GM23338 (cell line): ENCODE measurements at regions not wholly inside any gene's neighbourhood (a gene's known extent, or its start where the extent isn't known, plus 50 kb on each side); places are given as distances from the start of the nearest gene placed in this dataset.

Source experiments
- ATAC-seq: fragments of 200-7000 bp; cut with Tn5 transposase; 3 replicates; pipeline ENCODE4 v1.9.1; 2020
- DNase-seq: peaks from one replicate; pipeline ENCODE4 v3.0.0-alpha.2; 2015; ENCODE audit warnings: low spot score
- H2AFZ ChIP-seq: fragments of 200-600 bp; sonication (generic); 2 replicates; pipeline ENCODE4 v1.8.0; 2016; ENCODE audit warnings: antibody characterized with exemption, mild to moderate bottlenecking, moderate library complexity
- H3F3A ChIP-seq: fragments of 200-600 bp; sonication (generic); replicated peaks from 2 replicates; pipeline ENCODE4 v1.8.0; 2017; ENCODE audit warnings: antibody characterized with exemption, mixed run types, low read depth
- H3K27ac ChIP-seq: fragments of 200-600 bp; sonication (generic); 2 replicates; pipeline ENCODE4 v1.6.1; 2016; ENCODE audit warnings: low read depth
- H3K27me3 ChIP-seq: fragments of 200-600 bp; sonication (generic); 2 replicates; pipeline ENCODE4 v1.8.0; 2016; ENCODE audit warnings: mild to moderate bottlenecking, mixed run types, moderate library complexity; ENCODE audit not compliant: insufficient read depth
- H3K36me3 ChIP-seq: fragments of 200-600 bp; sonication (generic); 2 replicates; pipeline ENCODE4 v1.8.0; 2016; ENCODE audit warnings: mild to moderate bottlenecking; ENCODE audit not compliant: insufficient read depth
- H3K4me1 ChIP-seq: fragments of 200-600 bp; sonication (generic); 2 replicates; pipeline ENCODE4 v1.8.0; 2016; ENCODE audit warnings: mild to moderate bottlenecking, moderate library complexity; ENCODE audit not compliant: insufficient read depth
- H3K4me2 ChIP-seq: fragments of 200-600 bp; sonication (generic); 2 replicates; pipeline ENCODE4 v1.7.1; 2017; ENCODE audit warnings: mixed run types
- H3K4me3 ChIP-seq: fragments of 200-600 bp; sonication (generic); 2 replicates; pipeline ENCODE4 v1.6.1; 2016; ENCODE audit warnings: mixed run types
- H3K79me2 ChIP-seq: fragments of 200-600 bp; sonication (generic); replicated peaks from 2 replicates; pipeline ENCODE4 v1.8.0; 2017; ENCODE audit warnings: mild to moderate bottlenecking; ENCODE audit not compliant: insufficient read depth
- H3K9me2 ChIP-seq: fragments of 200-600 bp; sonication (generic); 2 replicates; pipeline ENCODE4 v1.8.0; 2017; ENCODE audit not compliant: insufficient read depth
- H4K20me1 ChIP-seq: fragments of 200-600 bp; sonication (generic); replicated peaks from 2 replicates; pipeline ENCODE4 v1.8.0; 2017; ENCODE audit warnings: mild to moderate bottlenecking; ENCODE audit not compliant: insufficient read depth
- H3K27ac Mint-ChIP-seq: 2 replicates; pipeline ENCODE4 v1.8.0; 2020; ENCODE audit warnings: inconsistent platforms, mild to moderate bottlenecking, moderate library complexity, mixed read lengths
- H3K27me3 Mint-ChIP-seq: 3 replicates; pipeline ENCODE4 v1.8.0; 2022; ENCODE audit warnings: low read depth, mild to moderate bottlenecking, moderate library complexity, mixed read lengths, inconsistent platforms; ENCODE audit not compliant: insufficient read depth, poor library complexity
- H3K36me3 Mint-ChIP-seq: 3 replicates; pipeline ENCODE4 v1.8.0; 2021; ENCODE audit warnings: low read depth, mild to moderate bottlenecking, inconsistent platforms, moderate library complexity, mixed read lengths
- H3K4me1 Mint-ChIP-seq: 3 replicates; pipeline ENCODE4 v1.8.0; 2020; ENCODE audit warnings: mild to moderate bottlenecking, inconsistent platforms, mixed read lengths
- H3K4me3 Mint-ChIP-seq: 3 replicates; pipeline ENCODE4 v1.8.0; 2021; ENCODE audit warnings: moderate library complexity, mild to moderate bottlenecking, inconsistent platforms, mixed read lengths
- H3K9me3 Mint-ChIP-seq: 3 replicates; pipeline ENCODE4 v1.8.0; 2020; ENCODE audit warnings: moderate library complexity, mild to moderate bottlenecking, inconsistent platforms, mixed read lengths
- CREB1 ChIP-seq: fragments of 250-450 bp; sonication (Bioruptor Pico); IDR thresholded peaks from 2 replicates; pipeline ENCODE4 v1.5.0; 2020; ENCODE audit warnings: low read depth, mild to moderate bottlenecking, moderate library complexity
- CTCF ChIP-seq, 2 experiments: fragments of 200-600 bp in 1 of 2; sonication (generic) in 1 of 2; conservative IDR thresholded peaks; 2 replicates each; pipeline versions ENCODE4 v1.5.1 to v1.6.1; 2016 to 2017; ENCODE audit warnings: antibody characterized with exemption in 2 of 2, low read depth in 2 of 2, mild to moderate bottlenecking in 2 of 2, moderate library complexity in 1 of 2
- EZH2 ChIP-seq: fragments of 200-600 bp; sonication (generic); IDR thresholded peaks from one replicate; pipeline ENCODE4 v1.8.0; 2017; ENCODE audit warnings: antibody characterized with exemption, mild to moderate bottlenecking, low read depth; ENCODE audit not compliant: unreplicated experiment
- EZH2phosphoT487 ChIP-seq: fragments of 200-600 bp; sonication (generic); IDR thresholded peaks from one replicate; pipeline ENCODE4 v1.8.1; 2018; ENCODE audit warnings: antibody characterized with exemption; ENCODE audit not compliant: unreplicated experiment
- JUNB ChIP-seq: IDR thresholded peaks from one replicate; pipeline ENCODE4 v1.6.1; 2016; ENCODE audit warnings: antibody characterized with exemption; ENCODE audit not compliant: unreplicated experiment
- NANOG ChIP-seq: IDR thresholded peaks from 2 replicates; pipeline ENCODE4 v1.6.1; 2016; ENCODE audit warnings: antibody characterized with exemption, borderline replicate concordance
- REST ChIP-seq: IDR thresholded peaks from one replicate; pipeline ENCODE4 v1.6.1; 2018; ENCODE audit warnings: antibody characterized with exemption; ENCODE audit not compliant: unreplicated experiment
- ZNF114 ChIP-seq: fragments of 250-450 bp; sonication (Bioruptor Pico); IDR thresholded peaks from 2 replicates; pipeline ENCODE4 v1.5.0; 2020; ENCODE audit warnings: mild to moderate bottlenecking, moderate library complexity
- ZNF331 ChIP-seq: fragments of 250-450 bp; sonication (Bioruptor Pico); IDR thresholded peaks from 2 replicates; pipeline ENCODE4 v1.5.0; 2020; ENCODE audit warnings: low read depth, mild to moderate bottlenecking, moderate library complexity
- ZNF462 ChIP-seq: fragments of 250-450 bp; sonication (Bioruptor Pico); IDR thresholded peaks from 2 replicates; pipeline ENCODE4 v1.5.0; 2020; ENCODE audit warnings: mild to moderate bottlenecking, moderate library complexity

- TF ChIP-seq CTCF (conservative IDR thresholded peaks at IDR 0.05; ENCODE audit: low read depth in 2 of 2): no peak
- no peak for TF ChIP-seq ZNF331 (CRISPR knock-in tag)
- no peak for TF ChIP-seq EZH2
- TF ChIP-seq ZNF114 (CRISPR knock-in tag): no peak
Measured at GRCh38 chr4:130186931-130187330, 1091.0 kb downstream of the C4orf33 start (continued).

GRCh38 chr4:130187587-130187986, 1091.6 kb downstream of the C4orf33 start:
- Histone ChIP-seq H3K4me3 (no peak overlapping the region), H3K27ac (no peak overlapping the region), H4K20me1 (no peaks in the 10 kb centered on the region), H2AFZ (no peak overlapping the region), H3K36me3 (no peaks in the 10 kb centered on the region), H3K79me2 (no peaks in the 10 kb centered on the region), H3K4me1 (peaks cover 15% of the 10 kb centered on the region; the same call in 1 of the 2 replicates), H3F3A (no peaks in the 10 kb centered on the region), H3K4me2 (no peak overlapping the region), H3K9me2 (peaks cover 19% of the 10 kb centered on the region), H3K27me3 (no peaks in the 10 kb centered on the region)
- Mint-ChIP-seq H3K27me3 (peaks cover 7% of the 10 kb centered on the region), H3K27ac (no peak overlapping the region), H3K4me3 (no peak overlapping the region), H3K36me3 (peaks cover 40% of the 10 kb centered on the region), H3K4me1 (peaks cover 22% of the 10 kb centered on the region), H3K9me3 (peaks cover 22% of the 10 kb centered on the region)
- no peak for ATAC-seq
- TF ChIP-seq JUNB (no peak), ZNF462 (CRISPR knock-in tag) (no peak), REST (no peak), EZH2phosphoT487 (no peak), EZH2 (no peak), NANOG (no peak), ZNF114 (CRISPR knock-in tag) (no peak), CREB1 (CRISPR knock-in tag) (no peak), ZNF331 (CRISPR knock-in tag) (no peak)
- no peak for DNase-seq
